ENCODE measurements at regions not wholly inside any gene's neighbourhood (a gene's known extent, or its start where the extent isn't known, plus 50 kb on each side); places are given as distances from the start of the nearest gene placed in this dataset.
"Not testable (repeated sequence)": the region's sequence is repeated elsewhere in the genome, so short reads cannot be mapped to it uniquely, and the experiment has no call there.

GRCh38 chr1:61579802-61580201 lies 145.1 kb downstream of the TM2D1 start:
- no peak for DNase-seq

DNA sequence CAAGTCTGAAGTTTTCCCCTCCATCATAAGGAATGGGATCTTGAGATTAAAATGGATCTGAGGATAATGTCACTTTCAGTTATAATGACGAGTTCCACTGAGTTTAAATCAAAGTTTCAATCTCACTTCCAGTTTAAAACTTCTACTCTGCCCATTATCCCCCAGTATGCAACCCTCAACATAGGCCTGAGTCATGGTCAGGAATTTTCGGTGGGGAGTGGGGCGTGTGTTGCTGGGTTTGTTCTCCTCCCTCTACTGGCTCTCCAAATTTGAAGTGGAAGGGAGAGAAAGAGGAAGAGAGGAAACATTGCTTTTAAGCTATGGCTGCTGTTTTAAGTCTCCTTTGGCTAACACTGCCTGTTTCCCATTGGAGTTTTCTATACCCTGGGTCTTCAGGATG lies 152.9 kb downstream of the TM2D1 start:
- DNase-seq = no peak

DNA sequence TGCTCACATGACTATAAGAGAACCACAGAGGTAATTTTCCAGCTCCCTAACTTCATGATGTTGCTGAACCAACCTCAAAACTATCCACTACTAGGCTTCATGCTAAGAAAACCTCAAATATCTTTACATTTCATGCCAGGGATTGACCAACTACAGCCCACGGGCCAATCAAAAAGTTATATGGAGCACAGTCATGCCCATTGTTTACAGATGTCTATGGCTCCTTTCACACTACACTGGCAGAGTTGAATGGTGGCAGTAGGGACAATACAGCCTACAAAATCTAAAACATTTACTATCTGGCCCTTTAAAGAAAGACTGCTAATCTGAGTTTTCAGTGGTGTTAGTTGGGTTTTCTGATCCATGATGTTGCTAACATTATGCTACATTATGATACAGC lies 154.8 kb downstream of the TM2D1 start:
- DNase-seq = no peak

- no peak for DNase-seq
Measured at GRCh38 chr1:61569303-61569621, 155.7 kb downstream of the TM2D1 start.

GRCh38 chr1:61568460-61569302 lies 156.3 kb downstream of the TM2D1 start:
- DNase-seq = no peak

GRCh38 chr1:61566177-61566576 lies 158.8 kb downstream of the TM2D1 start:
- DNase-seq = no peak

GRCh38 chr1:61563611-61564010 lies 161.3 kb downstream of the TM2D1 start:
- no peak for DNase-seq

DNA sequence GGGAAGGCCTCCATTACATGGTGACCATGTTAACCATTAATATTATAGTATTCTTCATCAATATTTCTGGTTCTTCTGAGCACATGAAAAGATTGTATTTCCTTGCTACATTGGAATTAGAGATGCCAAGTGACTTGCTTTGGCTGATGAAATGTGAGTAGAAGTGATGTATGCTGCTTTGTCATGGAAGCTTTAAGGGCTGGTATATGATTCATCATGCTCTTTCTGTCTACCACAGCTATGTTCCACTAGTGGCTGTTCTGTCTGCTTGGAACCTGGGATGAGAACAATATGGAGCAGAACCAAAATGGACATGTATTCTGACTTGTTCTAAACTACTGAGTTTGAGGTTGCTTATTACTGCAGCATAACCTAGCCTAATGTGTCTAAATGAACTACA lies 163.3 kb downstream of the TM2D1 start:
- no peak for DNase-seq

GRCh38 chr1:61560385-61560784 lies 164.6 kb downstream of the TM2D1 start:
- DNase-seq = no peak

DNA sequence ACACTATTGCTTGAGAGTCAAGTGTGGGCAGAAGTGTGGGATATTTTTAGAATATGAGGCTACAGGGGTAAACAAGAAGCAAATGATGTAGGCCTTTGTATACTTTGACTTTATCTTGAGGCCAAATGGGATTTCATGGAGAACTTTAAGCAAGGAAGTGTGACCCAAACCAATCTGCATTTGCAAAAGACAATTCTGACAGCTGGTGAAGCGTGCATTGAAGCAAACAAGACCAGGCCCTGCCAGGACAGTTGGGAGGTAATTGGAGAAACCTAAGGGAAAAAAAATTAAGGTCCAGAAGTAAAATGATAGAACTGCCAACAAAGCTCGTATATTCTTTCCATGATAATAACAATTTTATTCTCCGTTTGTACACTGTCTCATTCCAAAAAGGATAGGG lies 168.3 kb downstream of the TM2D1 start:
- no peak for DNase-seq

- no peak for DNase-seq
Measured at GRCh38 chr1:61552630-61553305, 172.2 kb downstream of the TM2D1 start.

GRCh38 chr1:61547302-61547701 lies 177.6 kb downstream of the TM2D1 start:
- peak; percentile 10 for DNase-seq

DNA sequence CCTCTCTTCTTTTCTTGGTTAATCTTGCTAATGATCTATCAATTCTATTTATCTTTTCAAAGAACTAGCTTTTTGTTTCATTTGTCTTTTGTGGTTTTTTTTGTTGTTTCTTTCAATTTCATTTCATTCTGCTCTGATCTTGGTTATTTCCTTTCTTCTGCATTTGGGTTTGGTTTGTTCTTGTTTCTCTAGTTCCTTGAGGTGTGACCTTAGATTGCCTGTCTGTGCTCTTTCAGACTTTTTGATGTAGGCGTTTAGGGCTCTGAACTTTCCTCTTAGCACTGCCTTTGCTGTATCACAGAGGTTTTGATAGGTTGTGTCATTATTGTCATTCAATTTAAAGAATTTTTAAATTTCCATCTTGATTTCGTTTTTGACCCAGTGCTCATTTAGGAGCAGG lies 180.1 kb downstream of the TM2D1 start:
- not testable (repeated sequence) for DNase-seq

GRCh38 chr1:61543498-61543897 lies 181.4 kb downstream of the TM2D1 start:
- not testable (repeated sequence) for DNase-seq

DNA sequence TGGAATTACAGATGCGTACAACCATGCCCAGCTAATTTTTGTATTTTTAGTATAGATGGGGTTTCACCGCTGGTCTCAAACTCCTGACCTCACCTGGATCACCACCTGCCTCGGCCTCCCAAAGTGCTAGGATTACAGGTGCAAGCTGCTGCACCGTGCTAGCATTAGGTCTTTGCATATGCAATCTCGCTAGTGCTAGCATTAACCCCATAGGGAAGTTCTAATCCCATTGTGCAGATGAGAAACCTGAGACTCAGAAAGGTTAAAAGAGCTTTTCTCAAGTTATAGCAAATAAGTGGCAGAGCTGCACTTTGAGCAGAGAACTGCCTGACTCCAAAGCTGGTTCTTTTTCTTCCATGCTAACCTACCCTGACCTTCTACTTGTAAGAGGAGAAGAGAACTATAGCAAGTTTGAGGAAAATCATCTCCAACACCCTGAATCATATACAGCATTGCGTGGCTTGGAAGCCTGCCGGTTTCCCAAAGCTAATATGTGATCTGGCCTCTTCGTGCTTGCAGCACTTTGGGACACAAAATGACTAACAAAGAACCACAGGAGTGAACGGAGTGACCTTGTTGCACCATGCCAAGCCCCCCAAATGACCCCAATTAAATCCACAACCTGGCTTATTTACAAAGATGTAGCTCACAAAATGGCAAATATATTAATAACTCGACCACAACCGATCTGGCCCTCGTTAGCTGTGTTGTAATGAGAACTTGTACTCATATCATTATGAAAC lies 185.1 kb downstream of the TM2D1 start:
- no peak for DNase-seq

DNA sequence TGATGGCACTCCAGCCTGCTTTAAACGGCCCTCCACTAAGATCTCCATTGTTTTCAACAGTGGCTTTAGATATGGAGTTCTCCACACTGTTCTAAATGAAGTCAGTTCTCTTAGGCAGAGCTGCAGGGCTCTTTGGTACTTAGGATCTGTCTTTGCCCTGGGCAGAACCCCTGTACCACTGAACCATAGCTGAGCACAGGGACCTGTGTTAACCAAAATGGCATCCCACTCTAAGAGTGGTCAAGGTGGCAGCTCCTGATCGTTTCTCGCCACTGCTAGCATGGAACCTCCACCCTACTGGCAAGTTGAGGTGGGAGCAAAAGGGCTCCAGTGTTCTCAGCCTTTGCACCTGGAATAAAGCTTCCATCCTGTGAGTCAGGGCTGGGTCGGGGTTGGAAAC lies 186.7 kb downstream of the TM2D1 start:
- DNase-seq = no peak

- DNase-seq = no peak
Measured at GRCh38 chr1:61536174-61537108, 188.5 kb downstream of the TM2D1 start.

DNA sequence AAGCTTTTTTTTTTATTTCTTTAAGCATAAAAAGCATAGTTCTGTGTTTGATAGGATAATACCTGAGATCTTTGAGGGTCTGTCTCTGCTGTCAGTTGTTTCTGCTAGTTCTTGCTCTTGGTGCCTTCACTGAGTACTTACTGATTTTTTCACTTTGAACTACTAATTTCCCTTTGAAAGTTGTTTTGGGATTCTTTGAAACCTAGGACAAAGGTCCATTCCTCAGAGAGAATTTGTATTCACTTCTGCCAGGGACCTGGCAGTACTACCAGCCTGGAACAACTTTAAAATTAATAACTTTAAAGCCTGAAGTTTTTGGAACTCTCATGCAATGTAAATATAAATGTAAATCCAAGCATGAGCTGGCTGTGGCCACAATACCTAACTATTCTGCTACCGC lies 190.1 kb downstream of the TM2D1 start:
- no peak for DNase-seq

GRCh38 chr1:61533546-61533945 lies 191.4 kb downstream of the TM2D1 start:
- DNase-seq = no peak

DNA sequence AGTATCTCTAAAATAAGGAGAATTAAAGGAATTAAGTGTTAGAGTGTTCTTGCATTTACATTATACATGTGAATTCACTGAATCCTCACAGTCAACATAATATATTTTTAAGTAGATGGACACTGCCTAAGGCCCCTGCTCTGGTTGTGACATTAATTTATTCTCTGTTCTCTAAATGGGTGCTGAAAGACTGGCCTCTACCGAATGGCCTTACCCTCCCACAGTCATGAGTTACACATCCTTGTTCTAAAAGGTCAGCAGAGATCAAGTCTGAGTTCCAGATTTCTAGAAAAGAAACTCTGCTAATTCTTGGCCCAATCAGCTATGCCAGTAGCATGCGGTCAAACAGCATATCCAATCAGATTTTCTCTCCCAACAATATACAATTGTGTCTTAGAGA lies 193.2 kb downstream of the TM2D1 start:
- no peak for DNase-seq

DNA sequence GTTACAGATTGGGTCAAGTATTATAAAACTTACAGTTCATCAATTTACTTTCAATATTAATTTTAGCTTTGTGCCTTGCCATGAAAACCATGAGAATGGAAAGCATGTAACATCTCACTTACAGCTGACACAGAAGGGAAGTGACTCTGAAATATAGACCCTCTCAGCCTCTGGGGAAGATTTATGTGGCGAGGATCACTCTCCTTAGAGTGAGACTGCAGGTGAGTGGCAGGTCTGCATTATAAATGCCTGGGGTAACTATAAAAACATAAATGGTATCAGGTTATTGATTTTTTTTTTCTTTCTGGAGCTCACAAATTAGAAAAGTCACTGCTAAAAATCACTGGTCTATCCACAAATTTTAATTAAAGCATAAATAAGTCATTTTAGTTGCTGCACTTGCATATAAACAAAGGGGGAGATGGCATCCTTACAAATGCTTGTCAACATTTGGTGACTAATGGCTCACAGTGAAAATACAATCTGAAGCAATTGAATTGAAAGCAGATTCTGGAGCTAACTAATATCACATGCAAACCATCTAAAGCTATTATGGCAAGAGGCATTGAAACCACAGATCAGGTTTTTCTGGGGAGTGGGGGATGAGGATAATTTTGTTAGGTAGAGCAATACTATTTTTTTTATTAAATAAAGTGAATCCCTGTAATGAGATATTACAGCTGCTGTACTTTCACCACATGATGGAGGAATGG lies 200.9 kb downstream of the TM2D1 start:
- no peak for DNase-seq

DNA sequence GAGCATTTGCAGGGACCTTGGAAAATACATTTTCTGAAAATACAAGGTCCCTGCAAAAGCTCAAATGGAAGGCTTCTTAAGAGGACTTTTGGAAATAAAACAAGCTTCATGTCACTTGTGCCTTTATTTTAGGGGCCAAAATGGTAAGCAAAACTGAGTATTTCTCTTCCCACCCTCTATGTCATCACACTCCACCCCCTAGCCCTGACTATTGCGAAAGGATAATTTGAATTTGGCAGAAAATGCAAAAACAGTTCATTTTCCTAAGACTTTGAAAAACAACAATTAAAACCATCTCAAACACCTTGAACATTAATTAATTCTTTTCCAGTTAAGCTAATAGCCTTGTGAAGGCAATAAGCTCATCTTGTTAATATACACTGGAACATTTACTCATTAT lies 201.7 kb downstream of the TM2D1 start:
- DNase-seq = no peak

All from CD4-positive, alpha-beta T cell treated with Interleukin-17A for 4 hours (primary cell).